Colon (tissue), 2 donors: ENCODE measurements at regions not wholly inside any gene's neighbourhood (a gene's known extent, or its start where the extent isn't known, plus 50 kb on each side); places are given as distances from the start of the nearest gene placed in this dataset.

Experiments used
- FAIRE-seq: peaks from 2 replicates; lab custom pipeline; 2012; peaks lifted over from hg19 to GRCh38; lab: Jason Lieb, UNC
- donor health status: control.
- donor health status: control.

DNA sequence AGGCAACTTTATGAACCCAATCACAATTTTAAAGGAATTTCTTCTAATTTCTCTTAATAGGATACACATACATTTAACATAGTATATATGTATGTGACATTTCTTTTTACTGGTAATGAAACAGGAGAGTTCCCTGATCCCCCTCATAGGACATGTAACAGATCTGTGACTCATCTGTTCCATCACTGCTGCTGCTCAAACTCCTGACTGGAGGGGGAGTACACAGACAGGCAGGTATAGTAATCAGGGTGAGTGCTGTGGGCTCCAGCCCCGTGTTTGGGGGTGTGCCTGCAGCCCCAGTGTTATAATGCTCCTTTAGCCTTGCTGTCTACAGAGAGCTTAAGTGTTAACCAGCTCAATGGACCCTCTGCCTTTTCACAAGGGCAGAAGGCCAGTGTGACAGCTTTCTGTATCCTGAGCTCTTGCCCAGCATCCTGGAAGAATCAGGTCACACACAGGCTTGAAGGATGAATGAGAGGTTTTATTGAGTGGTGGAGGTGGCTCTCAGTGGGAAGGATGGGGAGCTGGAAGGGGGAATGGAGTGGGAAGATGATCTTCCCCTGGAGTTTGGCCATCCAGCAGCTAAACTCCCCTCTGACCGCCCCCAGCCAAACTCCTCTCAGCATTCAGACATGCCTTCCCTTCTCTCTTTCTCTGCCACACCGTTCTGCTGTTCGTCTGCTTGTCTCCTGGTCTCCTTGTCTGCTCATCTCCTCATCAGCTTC lies 161.3 kb downstream of the ZNF608 start:
- FAIRE-seq = no peak

- no peak for FAIRE-seq
These were observed 162.7 kb downstream of the ZNF608 start for GRCh38 chr5:124583469-124584350.

DNA sequence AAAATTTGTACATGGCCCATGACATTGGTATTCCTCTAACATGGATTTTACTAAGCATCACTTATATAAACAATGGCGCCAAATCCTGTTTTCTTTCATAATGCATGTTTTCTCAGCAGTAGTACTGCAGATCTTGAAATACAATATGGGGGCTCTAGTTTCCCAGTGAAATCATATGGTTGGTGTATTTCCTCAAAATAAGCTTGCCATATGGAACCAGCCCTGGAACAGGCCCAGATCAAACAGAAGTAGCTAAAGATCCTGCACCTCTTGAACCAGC lies 163.9 kb downstream of the ZNF608 start:
- no peak for FAIRE-seq

- FAIRE-seq = no peak
These were observed 164.5 kb downstream of the ZNF608 start for GRCh38 chr5:124581738-124582560.

DNA sequence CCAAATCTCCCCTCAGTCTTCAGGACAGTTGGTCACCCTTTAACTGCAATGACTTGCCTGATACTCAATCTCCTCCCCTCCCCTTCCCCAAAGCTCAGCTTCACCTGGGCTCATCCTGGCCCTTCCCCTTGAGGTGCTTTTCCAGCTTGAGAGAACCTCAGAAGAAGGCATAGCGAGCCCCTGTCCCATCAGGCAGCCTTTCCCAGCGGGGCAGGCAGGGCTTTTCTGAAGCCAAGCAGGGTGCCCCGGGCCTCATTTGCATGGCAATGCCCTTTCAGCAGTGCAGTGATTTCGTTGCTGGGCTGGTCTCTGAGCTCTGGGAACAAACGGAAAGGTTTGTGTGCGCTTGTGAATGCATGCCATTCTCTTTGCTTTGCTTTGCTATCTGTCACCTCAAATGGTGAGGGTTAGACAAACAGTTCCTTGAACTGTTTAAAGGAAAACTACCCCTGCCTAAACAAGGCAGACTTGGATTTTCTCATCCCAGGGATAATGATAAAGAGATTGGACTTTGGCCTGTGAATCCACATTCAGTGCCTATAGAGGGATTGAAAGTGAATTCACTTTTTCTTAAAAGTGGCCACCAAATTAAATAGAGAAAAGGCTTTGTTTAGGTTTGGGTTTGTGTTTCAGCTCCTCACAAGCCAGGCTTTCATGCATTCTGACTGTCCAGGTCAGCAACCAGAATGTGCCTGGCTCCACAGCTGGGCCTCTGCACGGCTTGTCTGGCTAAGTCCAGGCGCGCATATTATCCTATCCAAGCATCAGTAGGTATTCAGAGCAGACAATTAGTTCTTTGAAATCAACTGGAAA lies 165.3 kb downstream of the ZNF608 start:
- no peak for FAIRE-seq

GRCh38 chr5:124580512-124580911 lies 165.9 kb downstream of the ZNF608 start:
- no peak for FAIRE-seq

DNA sequence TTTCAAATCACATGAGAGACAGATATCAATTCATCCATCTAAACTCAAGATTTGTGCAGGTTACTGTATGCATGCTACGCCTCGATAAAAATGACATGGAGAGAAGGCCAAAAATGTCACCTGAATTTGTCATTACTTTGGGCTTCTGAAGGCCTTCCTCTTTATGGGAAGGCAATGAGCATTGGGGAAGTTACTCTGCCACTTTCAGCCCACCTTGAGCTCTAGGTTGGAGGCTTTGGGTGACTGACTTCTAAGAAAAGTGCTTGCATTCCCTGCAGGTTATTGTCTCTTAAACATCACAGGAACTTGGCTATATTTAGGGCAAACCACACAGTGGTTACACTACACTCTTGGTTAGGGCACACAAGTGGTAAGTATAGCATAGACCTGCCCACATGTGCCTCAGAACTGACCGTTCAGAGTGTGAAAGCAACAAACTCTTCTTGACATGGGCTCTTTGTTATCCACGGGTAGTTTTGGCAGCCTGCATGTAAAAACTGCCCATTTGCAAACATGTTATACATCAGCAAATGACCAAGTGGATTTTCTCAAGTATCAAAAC lies 169.5 kb downstream of the ZNF608 start:
- no peak for FAIRE-seq

DNA sequence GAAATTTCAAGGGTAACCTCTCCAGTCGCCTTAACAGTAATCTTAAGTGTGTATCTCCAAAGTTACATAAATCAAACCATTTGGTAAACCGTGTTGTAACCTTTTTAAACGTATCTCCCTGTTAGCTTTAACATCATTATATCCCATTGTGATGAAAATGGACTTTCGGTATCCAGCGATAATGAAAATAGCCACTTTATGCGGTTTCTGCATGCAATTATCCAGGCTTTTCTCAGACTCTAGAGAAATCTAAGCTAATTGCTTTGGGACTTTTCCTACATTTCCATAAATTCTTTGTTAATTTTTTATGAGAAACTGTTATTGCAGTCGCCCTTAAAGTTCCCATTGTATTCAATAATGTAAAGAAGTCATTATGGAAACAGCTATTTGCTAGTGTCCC lies 170.7 kb downstream of the ZNF608 start:
- FAIRE-seq = no peak

DNA sequence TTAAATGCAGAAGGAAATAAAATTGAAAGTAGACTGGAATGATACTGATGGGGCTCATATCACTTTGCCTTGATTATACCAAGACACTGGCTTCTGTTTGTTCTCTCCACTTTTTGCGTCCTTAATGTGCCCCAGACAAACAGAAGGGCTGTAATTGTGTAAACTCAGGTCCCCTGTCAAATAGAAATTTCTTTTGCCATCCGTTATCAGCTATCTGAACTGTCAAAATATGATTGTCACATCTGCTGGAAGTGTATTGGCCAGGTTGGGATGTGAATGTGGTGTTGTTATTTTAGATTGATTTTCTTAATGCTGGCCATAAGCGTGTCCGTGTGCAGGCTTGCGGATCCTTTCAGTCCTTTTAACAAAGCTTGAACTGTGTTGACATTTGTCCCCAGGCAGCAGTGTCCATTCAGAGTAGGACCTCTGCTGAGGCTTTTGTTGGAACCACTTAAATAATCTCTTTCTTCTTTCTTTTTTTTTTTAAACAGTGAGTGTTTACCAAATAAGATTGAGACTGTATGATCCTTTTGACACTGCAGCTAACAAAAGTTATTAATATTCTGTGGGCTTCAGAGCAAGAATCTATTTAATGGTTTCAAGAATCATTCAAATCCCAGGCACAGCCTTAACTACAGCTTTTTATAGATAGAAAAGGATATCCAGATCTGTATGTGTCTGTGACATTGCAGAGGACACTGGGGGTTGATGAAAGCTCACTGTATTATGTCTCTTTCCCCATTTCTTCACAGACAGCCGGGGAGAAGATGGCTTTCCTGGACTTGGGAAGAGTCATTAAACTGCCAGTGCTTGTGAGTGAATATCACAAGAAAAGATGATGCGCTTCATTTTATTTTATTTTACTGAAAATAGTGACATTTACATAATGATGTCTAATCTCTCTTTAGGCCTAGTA lies 171.7 kb downstream of the ZNF608 start:
- no peak for FAIRE-seq

DNA sequence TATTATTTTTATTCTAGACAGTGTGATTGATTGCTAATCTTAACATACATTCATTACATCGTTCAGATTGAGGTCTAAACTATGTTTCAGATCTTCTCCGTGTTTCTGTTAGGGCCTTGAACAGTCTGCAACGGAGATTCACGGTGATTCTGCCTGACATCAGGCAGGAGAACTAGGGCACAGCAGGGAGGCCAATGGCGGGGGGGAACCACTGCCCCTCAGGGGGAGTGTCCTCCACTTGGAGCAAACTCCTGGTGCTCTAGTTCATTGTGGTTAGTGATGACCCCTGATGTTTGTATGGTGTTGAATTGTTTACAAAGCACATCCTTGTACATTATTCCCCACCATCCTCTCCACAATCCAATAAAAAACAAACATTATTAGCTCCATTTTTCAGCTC lies 173.5 kb downstream of the ZNF608 start:
- FAIRE-seq = no peak

DNA sequence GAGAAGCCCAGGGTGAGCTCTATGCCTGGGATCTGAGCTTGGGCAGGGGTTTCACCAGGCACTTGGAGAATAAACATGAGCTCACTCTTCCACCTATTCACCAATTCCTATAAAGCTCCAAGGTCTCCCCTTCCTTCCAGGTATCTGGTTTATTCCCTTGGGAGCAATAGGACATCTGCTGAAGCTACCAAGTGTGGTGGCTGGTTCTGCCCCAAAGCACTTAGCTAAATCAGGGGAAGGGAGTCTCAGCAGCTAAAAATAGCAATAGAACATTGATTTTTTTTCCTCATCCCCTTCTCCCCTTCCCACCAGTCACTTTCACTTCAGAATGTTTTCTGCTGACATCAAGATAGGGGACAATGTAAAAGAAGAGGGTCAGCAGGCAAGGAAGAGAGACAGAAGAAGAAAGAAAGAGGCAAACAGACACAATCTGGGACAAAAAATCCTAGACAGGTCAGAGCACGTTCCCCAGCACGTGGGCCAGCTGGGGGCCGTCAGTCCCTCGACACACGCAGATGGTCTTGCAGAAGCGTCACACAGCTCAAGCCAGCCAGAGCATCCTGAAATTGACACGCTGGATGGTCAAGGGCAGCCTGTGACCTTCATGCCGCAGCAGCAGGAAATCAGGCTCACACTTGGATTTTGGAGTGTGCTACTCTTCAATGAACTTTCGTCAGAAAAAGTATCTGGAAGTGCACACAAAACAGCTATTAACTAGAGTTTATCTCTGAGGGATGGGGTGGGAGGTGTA lies 176.0 kb downstream of the ZNF608 start:
- no peak for FAIRE-seq

DNA sequence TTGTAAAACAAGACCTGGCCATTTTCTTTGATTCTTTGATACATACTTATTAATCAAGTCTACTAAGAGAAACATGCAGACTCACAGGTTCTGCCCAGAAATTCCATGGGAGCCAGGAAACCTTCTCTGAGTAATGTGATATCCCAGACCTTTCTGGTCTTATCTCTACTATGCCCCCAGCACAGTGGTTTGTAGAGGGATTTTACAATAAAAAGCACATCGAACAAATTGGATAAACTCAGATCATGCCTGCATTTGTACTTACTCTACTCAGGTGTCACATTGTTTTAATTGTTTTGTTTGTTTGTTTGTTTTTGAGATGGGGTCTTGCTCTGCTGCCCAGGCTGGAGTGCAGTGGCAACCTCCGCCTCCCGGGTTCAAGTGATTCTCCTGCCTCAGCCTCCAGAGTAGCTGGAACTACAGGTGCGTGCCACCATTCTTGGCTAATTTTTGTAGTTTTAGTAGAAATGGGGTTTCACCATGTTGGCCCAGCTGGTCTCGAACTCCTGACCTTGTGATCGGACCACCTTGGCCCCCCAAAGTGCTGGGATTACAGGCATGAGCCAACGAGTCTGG lies 179.5 kb downstream of the ZNF608 start:
- FAIRE-seq = no peak

DNA sequence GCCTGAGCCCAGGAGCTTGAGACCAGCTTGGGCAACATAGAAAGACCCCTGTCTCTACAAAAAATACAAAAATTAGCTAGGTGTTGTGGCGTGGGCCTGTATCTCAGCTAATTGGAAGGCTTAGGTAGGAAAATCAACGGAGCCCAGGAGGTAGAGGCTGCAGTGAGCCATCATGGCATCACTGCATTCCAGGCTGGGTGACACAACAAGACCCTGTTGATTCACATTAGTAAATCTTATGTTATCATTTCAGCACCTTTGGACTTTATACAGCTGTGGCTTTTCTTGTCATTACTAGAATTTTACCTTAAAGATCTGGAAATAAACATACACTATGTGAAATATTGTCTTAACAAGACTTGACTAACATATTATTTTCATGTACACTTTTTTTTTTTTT lies 185.0 kb downstream of the ZNF608 start:
- FAIRE-seq = no peak

DNA sequence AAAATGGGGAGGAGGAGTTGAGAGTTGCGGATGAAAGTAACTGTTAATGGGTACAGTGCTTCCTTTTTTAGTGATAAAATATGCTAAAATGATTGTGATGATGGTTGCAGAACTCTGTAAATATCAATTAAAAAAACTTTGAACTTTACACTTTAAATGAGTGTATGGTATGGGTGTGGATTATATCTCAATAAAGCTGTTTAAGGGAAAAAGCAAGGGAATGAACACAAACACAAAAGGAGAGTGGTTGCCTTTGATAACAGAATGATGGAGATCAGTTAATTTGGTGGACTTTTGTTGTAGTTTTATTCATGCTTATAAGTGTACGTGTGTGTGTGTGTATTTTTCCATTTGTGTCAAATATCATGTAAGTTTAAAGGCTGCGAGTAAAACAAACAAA lies 186.1 kb downstream of the ZNF608 start:
- FAIRE-seq = no peak

DNA sequence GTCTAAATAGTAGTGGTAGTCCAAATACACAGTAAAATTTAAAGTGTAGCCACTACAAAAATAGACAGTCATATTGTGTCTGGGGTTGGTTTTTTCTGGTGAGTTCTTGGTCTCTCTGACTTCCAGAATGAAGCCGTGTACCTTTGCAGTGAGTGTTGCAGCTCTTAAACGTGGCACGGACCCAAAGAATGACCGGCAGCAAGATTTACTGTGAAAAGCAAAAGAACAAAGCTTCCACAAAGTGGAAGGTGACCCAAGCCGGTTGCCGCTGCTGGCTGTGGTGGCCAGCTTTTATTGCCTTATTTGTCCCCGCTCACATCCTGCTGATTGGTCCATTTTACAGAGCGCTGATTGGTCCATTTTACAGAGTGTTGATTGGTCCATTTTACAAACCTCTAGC lies 188.7 kb downstream of the ZNF608 start:
- FAIRE-seq = no peak

DNA sequence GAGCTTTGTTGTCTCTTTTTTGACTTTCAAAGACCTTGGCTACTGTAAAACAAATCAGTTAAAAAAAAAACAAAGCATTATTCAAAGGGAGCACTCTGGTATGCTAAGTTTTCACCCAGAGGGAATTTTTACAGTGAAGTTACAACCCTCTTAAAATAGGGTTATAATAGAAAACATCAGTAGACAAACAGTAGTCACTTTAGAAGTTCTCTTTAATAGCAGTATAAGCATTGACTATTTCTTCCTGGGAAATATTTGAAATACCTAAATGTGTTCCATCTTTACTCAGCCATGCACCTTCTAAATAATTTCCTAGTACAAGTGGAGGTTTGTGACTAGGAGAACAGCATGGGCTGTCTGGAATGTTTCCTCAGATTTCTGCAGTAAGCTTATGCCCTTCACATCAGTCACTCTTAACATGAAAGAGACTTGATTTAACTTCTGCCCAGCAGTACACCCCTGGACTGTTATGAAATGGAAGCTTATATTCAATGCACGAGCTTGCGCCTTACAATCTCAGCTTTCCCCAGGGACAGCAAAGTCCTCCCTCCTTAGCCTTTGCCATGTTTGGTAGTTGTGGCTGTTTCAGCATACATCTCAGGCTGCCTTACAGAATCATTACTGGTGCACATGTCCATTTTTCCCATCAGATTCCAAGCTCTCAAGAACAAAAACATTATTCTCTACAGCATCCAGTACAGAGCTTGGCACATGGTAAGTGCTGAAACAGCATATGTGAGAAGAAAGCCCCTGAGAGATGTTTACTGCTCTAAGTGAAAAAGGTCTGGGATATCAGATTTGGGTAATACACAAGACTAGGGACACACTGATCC lies 191.5 kb downstream of the ZNF608 start:
- FAIRE-seq = no peak

- no peak for FAIRE-seq
These were observed 192.5 kb downstream of the ZNF608 start for GRCh38 chr5:124553911-124554310.

DNA sequence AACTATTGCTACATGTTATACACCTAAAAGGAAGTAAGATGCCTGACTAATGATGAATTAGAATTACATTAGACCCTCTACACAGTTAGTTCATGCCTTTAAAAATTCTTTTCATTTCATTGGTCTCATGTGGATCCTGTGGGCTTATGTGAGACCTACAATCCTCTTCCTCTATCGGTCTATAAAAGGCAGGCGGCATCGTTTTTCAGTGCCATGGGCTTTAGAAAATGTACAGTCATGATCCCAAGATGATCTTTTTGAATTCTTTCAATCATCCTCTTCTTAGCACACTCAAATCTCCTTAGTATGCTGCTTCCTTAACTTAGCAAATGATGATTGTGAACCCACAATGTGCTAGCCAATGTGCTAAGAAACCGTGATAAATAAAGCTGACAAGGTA lies 193.9 kb downstream of the ZNF608 start:
- no peak for FAIRE-seq

DNA sequence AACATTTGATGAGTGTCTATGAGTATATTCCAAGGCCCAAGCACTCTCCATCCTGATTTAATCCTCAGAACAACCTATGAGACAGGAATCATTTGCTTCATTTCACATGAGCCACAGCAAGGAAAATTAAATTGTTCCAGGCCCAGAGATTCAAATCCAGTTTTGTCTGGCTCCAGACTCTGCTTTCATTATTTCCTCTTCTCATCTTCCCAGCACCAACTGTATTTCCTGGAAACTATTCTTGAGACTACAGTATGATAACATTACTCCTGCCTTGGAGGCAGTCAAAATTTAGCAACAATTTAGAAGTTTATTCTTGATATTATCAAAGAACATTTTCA lies 194.5 kb downstream of the ZNF608 start:
- FAIRE-seq = no peak
